Fibroblast of lung (primary cell): ENCODE measurements at regions not wholly inside any gene's neighbourhood (a gene's known extent, or its start where the extent isn't known, plus 50 kb on each side); places are given as distances from the start of the nearest gene placed in this dataset.

Source experiments
- CTCF ChIP-seq, 2 donors: IDR thresholded peaks in 1 of 2; conservative IDR thresholded peaks in 1 of 2; 1 replicate in 1 of 2; 2 replicates in 1 of 2; pipeline ENCODE4 v1.5.1; 2011 to 2012; ENCODE audit warnings: low read length in 2 of 2, control low read depth in 1 of 2, inconsistent platforms in 1 of 2, low read depth in 1 of 2, mild to moderate bottlenecking in 1 of 2
- EZH2 ChIP-seq: IDR thresholded peaks from 2 replicates; pipeline ENCODE4 v1.5.1; 2012; ENCODE audit warnings: low read length, control low read depth, mild to moderate bottlenecking; ENCODE audit errors: missing control alignments

GRCh38 chr18:39627936-39628335, 2062.3 kb upstream of the CELF4 start:
- no peak for TF ChIP-seq CTCF (conservative IDR thresholded peaks at IDR 0.05 in 1 of 2, IDR thresholded peaks at IDR 0.05 in 1 of 2; ENCODE audit: low read depth in 1 of 2, low read length in 2 of 2)
- TF ChIP-seq EZH2, result no peak
